ENCODE measurements at regions not wholly inside any gene's neighbourhood (a gene's known extent, or its start where the extent isn't known, plus 50 kb on each side); places are given as distances from the start of the nearest gene placed in this dataset.

DNA sequence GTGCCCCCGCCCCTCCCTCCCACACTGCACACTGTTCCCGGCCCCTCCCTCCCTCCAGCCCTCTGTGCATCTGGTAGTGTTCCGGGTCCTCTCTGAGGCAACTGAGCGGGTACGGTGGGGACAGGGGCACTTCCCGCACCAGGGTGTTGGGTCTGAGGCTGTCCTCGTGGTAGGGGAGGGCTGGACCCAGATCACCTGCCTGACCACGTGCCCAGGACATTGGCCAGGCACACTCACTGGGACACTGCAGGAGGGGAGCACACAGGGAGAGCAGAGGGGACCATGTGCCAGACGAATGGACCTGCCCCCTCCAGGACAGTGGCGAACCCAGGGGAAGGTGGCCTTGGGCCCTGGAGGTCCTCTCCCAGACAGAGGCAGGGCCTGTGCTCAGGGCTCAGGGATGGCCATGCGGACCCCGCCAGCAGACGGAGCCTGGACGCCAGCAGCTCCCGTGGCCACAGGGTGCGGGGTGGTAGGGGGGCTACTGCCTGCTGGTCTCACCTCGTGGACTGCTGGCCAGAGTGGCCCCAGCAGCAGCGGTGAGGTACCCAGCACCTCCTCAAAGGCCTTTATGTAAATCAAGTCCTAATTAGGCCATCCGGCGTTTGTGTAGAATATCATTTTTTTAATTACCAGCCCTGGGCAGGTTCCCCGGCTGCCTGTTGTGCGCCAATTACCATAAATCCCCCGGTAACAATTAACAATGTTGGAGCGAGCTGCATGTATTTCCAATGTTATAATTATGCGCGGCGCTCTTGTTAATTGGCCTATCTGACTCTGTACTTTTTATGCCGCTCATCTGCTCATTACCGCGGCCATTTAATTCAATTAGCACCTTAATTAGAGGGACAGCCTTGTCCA lies 106.9 kb downstream of the FAM53A start:
- H3K27ac ChIP-seq (ENCODE audit: low read length): no peak overlapping the region
- H3K36me3 ChIP-seq (ENCODE audit: control insufficient read depth in 2 of 2, extremely low read depth in 1 of 2, insufficient read depth in 1 of 2, low read length in 1 of 2): no peaks in the 10 kb centered on the region
- Mint-ChIP-seq H3K27ac (no peak overlapping the region), H3K4me1 (peaks cover 3 to 13% (median 11%) of the 10 kb centered on the region in 3 donors), H3K27me3 (no peaks in the 10 kb centered on the region), H3K36me3 (no peaks in the 10 kb centered on the region), H3K4me3 (peak overlapping the region in 2 of 3 donors; percentile 6 to 70), H3K9me3 (no peaks in the 10 kb centered on the region)
- 91% methylated on average over 26 of the region's 30 CpGs for WGBS (ENCODE audit: insufficient coverage)
- H3K9me3 ChIP-seq: no peaks in the 10 kb centered on the region
- ChIA-PET CTCF (no interaction called here), POLR2A (no interaction called here)
- no peaks in the 10 kb centered on the region for H3K27me3 ChIP-seq (replicated peaks in 1 of 2; ENCODE audit: control insufficient read depth in 2 of 2, extremely low read depth in 1 of 2, insufficient read depth in 2 of 2, low read length in 1 of 2)
- no peak overlapping the region for H3K4me3 ChIP-seq (ENCODE audit: control insufficient read depth in 1 of 2, extremely low read depth in 1 of 2, low read length in 1 of 2)
- DNase-seq: no peak
- H3K4me1 ChIP-seq (ENCODE audit: control insufficient read depth in 1 of 2, extremely low read depth in 1 of 2, insufficient read depth in 2 of 2, low read length in 2 of 2): peaks cover 0 to 16% of the 10 kb centered on the region in 2 experiments
- ATAC-seq (replicated peaks in 1 of 4): no peak

DNA sequence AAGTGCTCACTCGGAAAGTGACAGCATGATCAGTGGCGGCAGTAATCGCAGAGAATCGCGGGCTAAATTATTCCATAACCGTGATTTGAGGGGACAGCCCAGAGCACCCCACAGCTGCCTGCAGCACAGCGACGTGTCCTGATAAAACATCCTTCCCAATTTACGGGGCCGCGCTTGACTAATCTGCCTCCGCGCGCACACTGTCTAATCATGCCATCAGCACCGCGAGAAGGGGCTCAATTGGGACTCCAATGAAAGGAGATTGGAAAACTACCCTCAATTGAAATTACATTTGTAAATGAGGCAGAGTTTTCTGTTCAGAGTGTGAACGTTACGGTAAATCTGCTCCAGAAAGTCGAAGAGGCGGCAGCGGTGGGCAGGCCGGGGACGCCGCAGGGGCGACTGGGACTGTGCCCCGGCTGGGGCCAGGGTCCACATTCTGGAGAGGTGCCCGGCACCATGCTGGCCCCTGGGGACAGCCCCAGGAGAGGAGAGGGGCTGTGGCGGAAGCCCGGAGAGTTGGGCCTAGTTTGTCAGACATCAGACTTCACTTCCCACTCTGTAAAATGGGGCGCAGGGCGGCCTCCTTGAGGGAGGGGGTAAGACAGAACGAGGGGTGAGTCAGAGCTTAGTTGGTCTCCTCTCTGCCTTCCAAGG lies 107.7 kb downstream of the FAM53A start:
- H3K36me3 Mint-ChIP-seq: no peaks in the 10 kb centered on the region
- H3K36me3 ChIP-seq (ENCODE audit: control insufficient read depth in 2 of 2, extremely low read depth in 1 of 2, insufficient read depth in 1 of 2, low read length in 1 of 2): no peaks in the 10 kb centered on the region
- no peaks in the 10 kb centered on the region for H3K27me3 ChIP-seq (replicated peaks in 1 of 2; ENCODE audit: control insufficient read depth in 2 of 2, extremely low read depth in 1 of 2, insufficient read depth in 2 of 2, low read length in 1 of 2)
- H3K4me1 Mint-ChIP-seq: peaks cover 3 to 11% (median 8%) of the 10 kb centered on the region in 3 donors
- ChIA-PET POLR2A (no interaction called here), CTCF (no interaction called here)
- peaks cover 0 to 16% of the 10 kb centered on the region in 2 experiments for H3K4me1 ChIP-seq (ENCODE audit: control insufficient read depth in 1 of 2, extremely low read depth in 1 of 2, insufficient read depth in 2 of 2, low read length in 2 of 2)
- WGBS (ENCODE audit: insufficient coverage): 96% methylated on average over 26 of the region's 32 CpGs
- H3K9me3 ChIP-seq: no peaks in the 10 kb centered on the region
- peak overlapping the region in 1 of 3 donors; percentile 28 for H3K4me3 Mint-ChIP-seq
- H3K9me3 Mint-ChIP-seq: no peaks in the 10 kb centered on the region
- H3K4me3 ChIP-seq (ENCODE audit: control insufficient read depth in 1 of 2, extremely low read depth in 1 of 2, low read length in 1 of 2): no peak overlapping the region
- H3K27ac Mint-ChIP-seq: no peak overlapping the region
- no peaks in the 10 kb centered on the region for H3K27me3 Mint-ChIP-seq
- ATAC-seq (replicated peaks in 1 of 4): no peak
- H3K27ac ChIP-seq (ENCODE audit: low read length): no peak overlapping the region
- DNase-seq: no peak

DNA sequence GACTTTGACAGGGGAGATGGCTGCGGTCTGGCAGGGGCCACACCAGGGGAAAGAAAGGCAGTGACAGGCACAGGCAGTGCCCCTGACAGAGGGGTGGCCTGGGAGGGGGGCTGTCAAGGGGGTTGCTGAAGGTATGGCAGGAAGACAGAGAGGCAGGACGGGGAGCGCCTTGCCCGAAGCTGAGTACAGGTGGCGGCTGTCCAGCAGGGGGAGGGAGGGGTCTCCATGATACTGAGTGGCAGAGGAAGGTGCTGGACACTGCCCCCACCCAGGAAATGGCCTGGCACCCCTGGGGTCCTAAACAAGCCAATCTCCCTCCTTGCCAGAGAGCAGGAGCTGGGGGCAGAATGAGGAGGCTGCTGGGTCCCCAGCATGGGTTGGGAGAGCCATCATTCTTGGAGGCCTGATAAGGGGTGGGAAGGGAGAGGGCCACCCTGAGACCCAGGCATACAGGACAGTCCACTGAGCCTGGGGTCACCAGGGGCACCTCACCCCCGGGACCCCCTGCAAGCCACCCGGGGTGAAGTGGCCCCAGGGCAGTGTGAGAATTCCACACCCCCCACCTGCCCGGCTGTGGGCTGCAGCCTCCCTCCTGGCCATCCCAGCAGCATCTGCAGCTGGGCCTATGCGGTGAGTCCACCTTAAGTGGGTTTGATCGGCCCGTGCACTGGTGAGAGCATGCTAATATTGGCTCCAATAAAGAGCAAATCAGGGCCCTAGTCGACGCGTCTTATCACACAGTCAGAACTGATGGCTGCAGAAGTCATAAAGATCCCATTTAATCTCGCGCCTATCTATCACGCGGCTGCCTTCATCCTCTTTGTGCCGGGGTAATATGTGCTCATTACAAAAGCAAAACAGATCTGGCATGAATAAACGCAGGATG lies 108.5 kb downstream of the FAM53A start:
- no peak overlapping the region for H3K4me3 Mint-ChIP-seq
- H3K36me3 ChIP-seq (ENCODE audit: control insufficient read depth in 2 of 2, extremely low read depth in 1 of 2, insufficient read depth in 1 of 2, low read length in 1 of 2): no peaks in the 10 kb centered on the region
- peaks cover 0 to 7% (median 5%) of the 10 kb centered on the region in 3 donors for H3K4me1 Mint-ChIP-seq
- no peaks in the 10 kb centered on the region for H3K9me3 Mint-ChIP-seq
- H3K27me3 ChIP-seq (replicated peaks in 1 of 2; ENCODE audit: control insufficient read depth in 2 of 2, extremely low read depth in 1 of 2, insufficient read depth in 2 of 2, low read length in 1 of 2): no peaks in the 10 kb centered on the region
- 86% methylated on average over 15 of the region's 20 CpGs for WGBS (ENCODE audit: insufficient coverage)
- ChIA-PET POLR2A (no interaction called here), CTCF (no interaction called here)
- peaks cover 0 to 13% of the 10 kb centered on the region in 2 experiments for H3K4me1 ChIP-seq (ENCODE audit: control insufficient read depth in 1 of 2, extremely low read depth in 1 of 2, insufficient read depth in 2 of 2, low read length in 2 of 2)
- ATAC-seq (replicated peaks in 1 of 4) (no peak), DNase-seq (no peak)
- no peaks in the 10 kb centered on the region for H3K36me3 Mint-ChIP-seq
- H3K27ac ChIP-seq (ENCODE audit: low read length): no peak overlapping the region
- H3K9me3 ChIP-seq: no peaks in the 10 kb centered on the region
- H3K27ac Mint-ChIP-seq: no peak overlapping the region
- H3K4me3 ChIP-seq (ENCODE audit: control insufficient read depth in 1 of 2, extremely low read depth in 1 of 2, low read length in 1 of 2): no peak overlapping the region
- no peaks in the 10 kb centered on the region for H3K27me3 Mint-ChIP-seq

DNA sequence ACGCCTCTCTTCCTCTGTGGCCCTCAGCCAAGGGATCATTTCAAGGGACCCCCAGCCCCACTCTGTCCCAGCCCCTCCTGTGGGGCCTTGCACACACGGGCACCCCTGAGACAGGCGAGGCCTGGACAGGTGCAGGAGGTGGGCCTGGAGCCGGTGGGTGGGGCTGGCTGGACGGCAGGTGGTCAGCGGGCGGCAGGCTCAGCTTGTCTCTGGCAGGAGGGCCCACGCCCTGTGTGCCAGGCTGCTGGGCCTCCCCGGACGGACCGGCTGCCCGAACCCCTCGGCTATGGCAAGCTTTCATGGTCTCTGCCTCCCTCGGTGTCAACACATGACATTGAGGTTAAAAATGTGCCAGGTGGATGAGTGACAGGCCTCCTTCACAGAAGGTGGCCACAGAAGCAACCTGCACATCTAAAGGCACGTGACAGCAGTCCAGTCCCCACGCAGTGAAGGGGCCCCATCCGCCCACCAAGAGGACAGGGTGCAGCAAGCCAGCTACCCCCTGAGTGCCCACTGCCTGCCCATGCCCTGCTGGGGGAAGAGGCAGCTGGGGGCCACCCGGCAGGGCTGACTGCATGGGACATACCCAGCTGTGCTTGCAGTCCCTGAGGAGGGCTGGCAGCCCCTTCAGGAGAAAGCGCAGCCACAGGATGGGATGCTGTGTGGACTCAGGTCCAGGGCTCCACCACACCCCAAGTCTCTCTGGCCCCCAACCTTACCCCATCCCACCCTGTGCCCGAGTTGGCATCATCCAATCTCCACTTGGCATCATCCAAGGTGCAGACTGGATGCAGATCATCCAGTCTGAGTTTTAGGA lies 109.3 kb downstream of the FAM53A start:
- no peaks in the 10 kb centered on the region for H3K36me3 ChIP-seq (ENCODE audit: control insufficient read depth in 2 of 2, extremely low read depth in 1 of 2, insufficient read depth in 1 of 2, low read length in 1 of 2)
- peaks cover 0 to 6% of the 10 kb centered on the region in 2 experiments for H3K27me3 ChIP-seq (replicated peaks in 1 of 2; ENCODE audit: control insufficient read depth in 2 of 2, extremely low read depth in 1 of 2, insufficient read depth in 2 of 2, low read length in 1 of 2)
- Mint-ChIP-seq H3K4me3 (no peak overlapping the region), H3K27me3 (peaks cover 0 to under 1% of the 10 kb centered on the region in 2 donors), H3K4me1 (peaks cover 0 to 7% (median 5%) of the 10 kb centered on the region in 3 donors), H3K36me3 (no peaks in the 10 kb centered on the region), H3K27ac (no peak overlapping the region), H3K9me3 (no peaks in the 10 kb centered on the region)
- POLR2A ChIA-PET: no interaction called here
- 94% methylated on average over 17 of the region's 20 CpGs for WGBS (ENCODE audit: insufficient coverage)
- no peak overlapping the region for H3K27ac ChIP-seq (ENCODE audit: low read length)
- peaks cover 0 to 10% of the 10 kb centered on the region in 2 experiments for H3K4me1 ChIP-seq (ENCODE audit: control insufficient read depth in 1 of 2, extremely low read depth in 1 of 2, insufficient read depth in 2 of 2, low read length in 2 of 2)
- CTCF ChIA-PET: interaction anchor here in 1 of 2 donors (0.7 kb wide), 1 partner anchor 16 kb away, joined by 12 read pairs; no protein-coding TSS in a partner anchor
- no peaks in the 10 kb centered on the region for H3K9me3 ChIP-seq
- ATAC-seq (replicated peaks in 1 of 4) (no peak), DNase-seq (no peak)
- H3K4me3 ChIP-seq (ENCODE audit: control insufficient read depth in 1 of 2, extremely low read depth in 1 of 2, low read length in 1 of 2): no peak overlapping the region

DNA sequence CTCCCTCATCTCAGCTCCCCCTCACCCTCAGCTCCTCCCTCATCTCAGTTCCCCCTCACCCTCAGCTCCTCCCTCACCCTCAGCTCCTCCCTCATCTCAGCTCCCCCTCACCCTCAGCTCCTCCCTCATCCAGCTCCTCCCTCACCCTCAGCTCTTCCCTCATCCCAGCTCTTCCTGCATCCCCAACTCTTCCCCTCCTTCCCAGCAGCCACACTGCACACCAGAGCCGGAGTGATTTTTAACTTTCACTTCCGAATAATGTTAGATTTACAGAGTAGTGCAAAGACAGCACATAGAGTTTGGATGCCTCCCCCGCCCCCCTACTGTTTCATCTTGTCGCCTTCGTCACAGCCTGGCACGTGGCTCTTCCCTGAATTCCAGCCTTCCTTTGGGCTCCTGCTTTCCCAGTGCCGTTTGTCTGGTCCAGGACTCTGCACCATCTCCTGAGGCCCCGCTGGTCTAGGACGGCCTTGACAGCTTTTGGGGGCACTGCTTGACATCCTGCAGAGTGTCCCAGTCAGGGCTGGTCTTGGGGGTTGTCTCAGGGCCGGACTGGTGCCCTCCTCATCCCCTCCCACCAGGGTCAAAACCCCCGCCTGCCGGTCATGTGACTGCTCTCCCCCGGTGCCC lies 110.2 kb downstream of the FAM53A start:
- H3K27me3 ChIP-seq (replicated peaks in 1 of 2; ENCODE audit: control insufficient read depth in 2 of 2, extremely low read depth in 1 of 2, insufficient read depth in 2 of 2, low read length in 1 of 2): peaks cover 0 to 14% of the 10 kb centered on the region in 2 experiments
- ATAC-seq (replicated peaks in 1 of 4) (no peak), DNase-seq (no peak)
- Mint-ChIP-seq H3K27me3 (peaks cover 0 to 2% of the 10 kb centered on the region in 2 donors), H3K36me3 (no peaks in the 10 kb centered on the region), H3K27ac (no peak overlapping the region), H3K4me1 (peaks cover 0 to 7% (median 5%) of the 10 kb centered on the region in 3 donors), H3K9me3 (no peaks in the 10 kb centered on the region), H3K4me3 (no peak overlapping the region)
- POLR2A ChIA-PET: interaction anchor here in 1 of 2 donors (0.6 to 0.7 kb wide), 2 partner anchors 216 to 564 kb away, joined by 4 to 6 read pairs; no protein-coding TSS in a partner anchor
- CTCF ChIA-PET: interaction anchor here in 1 of 2 donors (0.7 kb wide), 1 partner anchor 17 kb away, joined by 12 read pairs; no protein-coding TSS in a partner anchor
- 91% methylated on average over 6 of the region's 13 CpGs for WGBS (ENCODE audit: insufficient coverage)
- no peaks in the 10 kb centered on the region for H3K36me3 ChIP-seq (ENCODE audit: control insufficient read depth in 2 of 2, extremely low read depth in 1 of 2, insufficient read depth in 1 of 2, low read length in 1 of 2)
- no peak overlapping the region for H3K27ac ChIP-seq (ENCODE audit: low read length)
- H3K9me3 ChIP-seq: no peaks in the 10 kb centered on the region
- H3K4me3 ChIP-seq (ENCODE audit: control insufficient read depth in 1 of 2, extremely low read depth in 1 of 2, low read length in 1 of 2): no peak overlapping the region
- peaks cover 0 to 8% of the 10 kb centered on the region in 2 experiments for H3K4me1 ChIP-seq (ENCODE audit: control insufficient read depth in 1 of 2, extremely low read depth in 1 of 2, insufficient read depth in 2 of 2, low read length in 2 of 2)
